ENCODE measurements at regions not wholly inside any gene's neighbourhood (a gene's known extent, or its start where the extent isn't known, plus 50 kb on each side); places are given as distances from the start of the nearest gene placed in this dataset.
"Not testable (repeated sequence)": the region's sequence is repeated elsewhere in the genome, so short reads cannot be mapped to it uniquely, and the experiment has no call there.

DNA sequence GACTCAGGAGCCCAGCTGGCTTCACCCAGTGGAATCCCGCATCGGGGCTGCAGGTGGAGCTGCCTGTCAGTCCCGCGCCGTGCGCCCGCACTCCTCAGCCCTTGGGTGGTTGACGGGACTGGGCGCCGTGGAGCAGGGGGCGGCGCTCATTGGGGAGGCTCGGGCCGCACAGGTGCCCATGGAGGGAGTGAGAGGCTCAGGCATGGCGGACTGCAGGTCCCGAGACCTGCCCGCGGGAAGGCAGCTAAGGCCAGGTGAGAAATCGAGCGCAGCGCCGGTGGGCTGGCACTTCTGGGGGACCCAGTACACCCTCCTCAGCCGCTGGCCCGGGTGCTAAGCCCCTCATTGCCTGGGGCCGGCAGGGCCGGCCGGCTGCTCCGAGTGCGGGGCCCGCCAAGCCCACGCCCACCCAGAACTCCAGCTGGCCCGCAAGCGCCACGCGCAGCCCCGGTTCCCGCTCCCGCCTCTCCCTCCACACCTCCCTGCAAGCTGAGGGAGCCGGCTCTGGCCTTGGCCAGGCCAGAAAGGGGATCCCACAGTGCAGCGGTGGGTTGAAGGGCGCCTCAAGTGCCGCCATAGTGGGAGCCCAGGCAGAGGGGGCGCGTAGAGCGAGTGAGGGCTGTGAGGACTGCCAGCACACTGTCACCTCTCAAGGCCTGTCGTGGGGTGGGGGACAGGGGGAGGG lies 314.6 kb upstream of the MAGI2 start:
- H3K4me1 ChIP-seq (ENCODE audit: control insufficient read depth, insufficient read depth, low read length); H3K4me3 ChIP-seq (ENCODE audit: low read length); H3K27ac ChIP-seq (ENCODE audit: low read length); H3K9me3 ChIP-seq (ENCODE audit: control insufficient read depth, insufficient read depth, low read length); H3K27me3 ChIP-seq (ENCODE audit: control insufficient read depth, insufficient read depth, low read length); H3K36me3 ChIP-seq (ENCODE audit: control insufficient read depth, insufficient read depth, low read length); DNase-seq (ENCODE audit: low read depth, low spot score): not testable (repeated sequence)
- WGBS (ENCODE audit: insufficient coverage, insufficient read length) = no CpG with 5 or more reads among the region's 46 CpGs

DNA sequence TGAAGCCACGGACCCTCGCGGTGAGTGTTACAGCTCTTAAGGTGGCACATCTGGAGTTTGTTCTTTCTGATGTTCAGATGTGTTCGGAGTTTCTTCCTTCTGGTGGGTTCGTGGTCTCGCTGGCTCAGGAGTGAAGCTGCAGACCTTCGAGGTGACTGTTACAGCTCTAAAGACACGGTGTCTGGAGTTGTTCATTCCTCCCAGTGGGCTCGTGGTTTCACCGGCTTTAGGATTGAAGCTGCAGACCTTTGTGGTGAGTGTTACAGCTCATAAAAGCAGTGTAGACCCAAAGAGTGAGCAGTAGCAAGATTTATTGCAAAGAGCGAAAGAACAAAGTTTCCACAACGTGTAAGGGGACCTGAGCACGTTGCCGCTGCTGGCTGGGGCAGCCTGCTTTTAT lies 313.7 kb upstream of the MAGI2 start:
- not testable (repeated sequence) for H3K27me3 ChIP-seq (ENCODE audit: control insufficient read depth, insufficient read depth, low read length); H3K4me1 ChIP-seq (ENCODE audit: control insufficient read depth, insufficient read depth, low read length); H3K36me3 ChIP-seq (ENCODE audit: control insufficient read depth, insufficient read depth, low read length); H3K9me3 ChIP-seq (ENCODE audit: control insufficient read depth, insufficient read depth, low read length); H3K4me3 ChIP-seq (ENCODE audit: low read length); DNase-seq (ENCODE audit: low read depth, low spot score); H3K27ac ChIP-seq (ENCODE audit: low read length)
- no CpG with 5 or more reads among the region's 14 CpGs for WGBS (ENCODE audit: insufficient coverage, insufficient read length)

DNA sequence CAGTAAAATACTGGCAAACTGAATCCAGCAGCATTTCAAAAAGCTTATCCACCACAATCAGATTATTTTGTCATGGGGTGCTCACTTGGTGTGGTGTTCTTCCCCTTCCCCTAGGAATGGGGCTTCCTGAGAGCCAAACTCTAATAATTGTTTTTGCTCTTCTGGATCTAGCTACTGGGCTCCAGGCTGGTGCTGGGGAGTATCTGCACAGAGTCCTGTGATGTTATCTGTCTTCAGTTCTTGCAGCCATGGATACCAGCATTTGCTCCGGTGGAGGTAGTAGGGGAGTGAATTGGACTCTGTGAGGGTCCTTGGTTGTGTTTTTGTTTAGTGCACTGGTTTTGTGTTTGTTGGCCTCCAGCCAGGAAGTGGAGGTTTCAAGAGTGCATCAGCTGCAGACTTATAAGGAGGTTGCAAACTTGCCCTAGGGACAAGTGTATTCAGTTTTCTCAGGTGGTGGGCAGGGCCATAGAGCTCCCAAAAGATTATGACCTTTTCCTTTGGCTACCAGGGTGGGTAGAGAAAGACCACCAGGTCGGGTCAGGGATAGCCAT lies 308.5 kb upstream of the MAGI2 start:
- no peaks in the 10 kb centered on the region for H3K4me1 ChIP-seq (ENCODE audit: control insufficient read depth, insufficient read depth, low read length)

DNA sequence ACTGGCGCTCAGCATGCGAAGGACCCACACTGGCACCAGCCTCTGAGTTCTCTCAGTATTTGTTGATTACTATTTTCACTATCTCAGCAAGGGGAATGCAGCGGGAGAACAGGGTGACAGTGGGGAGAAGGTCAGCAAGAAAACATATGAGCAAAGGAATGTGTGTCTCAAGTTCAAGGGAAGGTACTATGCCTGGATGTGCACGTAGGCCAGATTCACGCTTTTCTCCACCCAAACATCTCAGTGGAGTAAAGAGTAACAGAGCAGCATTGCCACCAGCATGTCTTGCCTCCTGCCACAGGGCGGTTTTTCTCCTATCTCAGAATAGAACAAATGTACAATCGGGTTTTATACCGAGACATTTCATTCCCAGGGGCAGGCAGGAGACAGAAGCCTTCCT lies 297.5 kb upstream of the MAGI2 start:
- not testable (repeated sequence) for H3K36me3 ChIP-seq (ENCODE audit: control insufficient read depth, insufficient read depth, low read length); H3K27me3 ChIP-seq (ENCODE audit: control insufficient read depth, insufficient read depth, low read length); H3K27ac ChIP-seq (ENCODE audit: low read length); H3K4me1 ChIP-seq (ENCODE audit: control insufficient read depth, insufficient read depth, low read length); H3K4me3 ChIP-seq (ENCODE audit: low read length); H3K9me3 ChIP-seq (ENCODE audit: control insufficient read depth, insufficient read depth, low read length); DNase-seq (ENCODE audit: low read depth, low spot score)
- WGBS (ENCODE audit: insufficient coverage, insufficient read length) = no CpG with 5 or more reads among the region's 8 CpGs

More for the DNA sequence above, 308.5 kb upstream of the MAGI2 start:
- no peaks in the 10 kb centered on the region for H3K9me3 ChIP-seq (ENCODE audit: control insufficient read depth, insufficient read depth, low read length)
- H3K27ac ChIP-seq (ENCODE audit: low read length) = no peak overlapping the region
- no peaks in the 10 kb centered on the region for H3K36me3 ChIP-seq (ENCODE audit: control insufficient read depth, insufficient read depth, low read length)
- no peak overlapping the region for H3K4me3 ChIP-seq (ENCODE audit: low read length)
- DNase-seq (ENCODE audit: low read depth, low spot score) = no peak
- no peaks in the 10 kb centered on the region for H3K27me3 ChIP-seq (ENCODE audit: control insufficient read depth, insufficient read depth, low read length)
- no CpG with 5 or more reads among the region's 2 CpGs for WGBS (ENCODE audit: insufficient coverage, insufficient read length)

DNA sequence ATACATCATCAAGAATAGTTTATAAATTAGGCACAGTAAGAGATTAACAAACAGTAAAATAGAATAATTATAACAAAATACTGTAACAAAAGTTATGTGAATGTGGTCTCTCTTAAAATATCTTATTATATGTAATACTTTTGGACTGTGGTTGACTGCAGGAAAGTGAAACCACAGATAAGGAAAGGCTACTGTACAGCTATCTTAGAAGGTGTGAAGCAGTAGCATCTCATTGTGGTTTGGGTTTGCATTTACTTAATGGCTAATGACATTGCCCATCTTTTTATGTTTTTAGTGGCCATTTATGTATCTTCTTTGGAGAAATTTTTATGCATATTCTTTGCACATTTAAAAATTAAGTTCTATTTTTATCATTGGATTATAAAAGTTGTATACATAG lies 296.4 kb upstream of the MAGI2 start:
- Histone ChIP-seq H3K27me3 (ENCODE audit: control insufficient read depth, insufficient read depth, low read length) (no peaks in the 10 kb centered on the region), H3K9me3 (ENCODE audit: control insufficient read depth, insufficient read depth, low read length) (no peaks in the 10 kb centered on the region), H3K27ac (ENCODE audit: low read length) (no peak overlapping the region), H3K4me3 (ENCODE audit: low read length) (no peak overlapping the region), H3K36me3 (ENCODE audit: control insufficient read depth, insufficient read depth, low read length) (no peaks in the 10 kb centered on the region), H3K4me1 (ENCODE audit: control insufficient read depth, insufficient read depth, low read length) (no peaks in the 10 kb centered on the region)
- DNase-seq (ENCODE audit: low read depth, low spot score) = no peak

DNA sequence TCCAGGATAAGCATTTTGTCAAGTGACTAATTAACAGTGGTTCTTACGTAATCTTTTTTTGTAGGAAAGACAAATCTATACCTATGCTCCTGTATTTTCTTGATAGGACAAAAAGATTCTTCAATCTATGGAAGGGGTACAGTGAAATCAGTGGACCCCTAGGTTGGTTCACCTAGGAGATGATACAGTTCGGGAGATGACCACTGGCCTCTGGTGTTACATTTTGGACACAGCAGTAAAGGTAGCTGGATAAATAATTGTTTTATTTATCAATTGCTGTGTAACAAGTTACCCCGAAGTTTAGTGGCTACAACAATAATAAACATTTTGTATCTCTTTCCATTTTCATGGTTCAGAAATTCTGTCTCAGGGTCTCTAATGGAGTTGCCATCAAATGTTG lies 288.2 kb upstream of the MAGI2 start:
- no peaks in the 10 kb centered on the region for H3K36me3 ChIP-seq (ENCODE audit: control insufficient read depth, insufficient read depth, low read length)
- no peaks in the 10 kb centered on the region for H3K27me3 ChIP-seq (ENCODE audit: control insufficient read depth, insufficient read depth, low read length)
- H3K9me3 ChIP-seq (ENCODE audit: control insufficient read depth, insufficient read depth, low read length) = no peaks in the 10 kb centered on the region
- WGBS (ENCODE audit: insufficient coverage, insufficient read length) = no CpG with 5 or more reads among the region's 3 CpGs
- H3K27ac ChIP-seq (ENCODE audit: low read length) = no peak overlapping the region
- no peak overlapping the region for H3K4me3 ChIP-seq (ENCODE audit: low read length)
- DNase-seq (ENCODE audit: low read depth, low spot score) = peak; percentile 20
- H3K4me1 ChIP-seq (ENCODE audit: control insufficient read depth, insufficient read depth, low read length) = no peaks in the 10 kb centered on the region

DNA sequence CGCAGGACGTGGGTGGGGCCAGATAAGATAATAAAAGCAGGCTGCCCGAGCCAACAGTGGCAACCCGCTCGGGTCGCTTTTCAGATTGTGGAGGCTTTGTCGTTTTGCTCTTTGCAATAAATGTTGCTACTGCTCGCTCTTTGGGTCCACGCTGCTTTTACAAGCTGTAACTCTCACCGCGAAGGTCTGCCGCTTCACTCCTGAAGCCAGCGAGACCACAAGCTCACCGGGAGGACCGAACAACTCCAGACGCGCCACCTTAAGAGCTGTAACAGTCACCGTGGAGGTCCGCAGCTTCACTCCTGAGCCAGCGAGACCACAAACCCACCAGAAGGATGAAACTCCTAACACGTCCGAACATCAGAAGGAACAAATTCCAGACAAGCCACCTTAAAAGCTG lies 286.6 kb upstream of the MAGI2 start:
- no peak overlapping the region for H3K4me3 ChIP-seq (ENCODE audit: low read length)
- WGBS (ENCODE audit: insufficient coverage, insufficient read length) = no CpG with 5 or more reads among the region's 22 CpGs
- no peaks in the 10 kb centered on the region for H3K9me3 ChIP-seq (ENCODE audit: control insufficient read depth, insufficient read depth, low read length)
- H3K27me3 ChIP-seq (ENCODE audit: control insufficient read depth, insufficient read depth, low read length) = no peaks in the 10 kb centered on the region
- no peak for DNase-seq (ENCODE audit: low read depth, low spot score)
- H3K4me1 ChIP-seq (ENCODE audit: control insufficient read depth, insufficient read depth, low read length) = no peaks in the 10 kb centered on the region
- H3K36me3 ChIP-seq (ENCODE audit: control insufficient read depth, insufficient read depth, low read length) = no peaks in the 10 kb centered on the region
- H3K27ac ChIP-seq (ENCODE audit: low read length) = no peak overlapping the region

DNA sequence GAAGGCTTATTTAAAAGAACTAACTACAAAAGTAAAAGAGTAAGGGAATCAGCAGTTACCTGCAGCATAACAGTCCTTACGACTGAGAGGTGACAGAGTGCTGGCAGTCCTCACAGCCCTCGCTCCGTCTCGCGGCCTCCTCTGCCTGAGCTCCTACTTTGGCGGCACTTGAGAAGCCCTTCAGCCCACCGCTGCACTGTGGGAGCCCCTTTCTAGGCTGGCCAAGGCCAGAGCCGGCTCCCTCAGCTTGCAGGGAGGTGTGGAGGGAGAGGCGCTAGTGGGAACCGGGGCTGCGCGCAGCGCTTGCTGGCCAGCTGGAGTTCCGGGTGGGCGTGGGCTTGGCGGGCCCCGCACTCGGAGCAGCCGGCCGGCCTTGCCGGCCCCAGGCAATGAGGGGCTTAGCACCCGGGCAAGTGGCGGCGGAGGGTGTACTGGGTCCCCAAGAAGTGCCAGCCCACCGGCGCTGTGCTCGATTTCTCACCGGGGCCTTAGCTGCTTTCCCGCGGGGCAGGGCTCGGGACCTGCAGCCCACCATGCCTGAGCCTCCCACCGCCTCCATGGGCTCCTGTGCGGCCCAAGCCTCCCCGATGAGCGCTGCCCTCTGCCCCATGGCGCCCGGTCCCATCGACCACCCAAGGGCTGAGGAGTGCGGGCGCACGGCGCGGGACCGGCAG lies 285.7 kb upstream of the MAGI2 start:
- H3K9me3 ChIP-seq (ENCODE audit: control insufficient read depth, insufficient read depth, low read length); H3K36me3 ChIP-seq (ENCODE audit: control insufficient read depth, insufficient read depth, low read length); DNase-seq (ENCODE audit: low read depth, low spot score); H3K4me3 ChIP-seq (ENCODE audit: low read length); H3K4me1 ChIP-seq (ENCODE audit: control insufficient read depth, insufficient read depth, low read length); H3K27ac ChIP-seq (ENCODE audit: low read length); H3K27me3 ChIP-seq (ENCODE audit: control insufficient read depth, insufficient read depth, low read length): not testable (repeated sequence)
- no CpG with 5 or more reads among the region's 44 CpGs for WGBS (ENCODE audit: insufficient coverage, insufficient read length)

DNA sequence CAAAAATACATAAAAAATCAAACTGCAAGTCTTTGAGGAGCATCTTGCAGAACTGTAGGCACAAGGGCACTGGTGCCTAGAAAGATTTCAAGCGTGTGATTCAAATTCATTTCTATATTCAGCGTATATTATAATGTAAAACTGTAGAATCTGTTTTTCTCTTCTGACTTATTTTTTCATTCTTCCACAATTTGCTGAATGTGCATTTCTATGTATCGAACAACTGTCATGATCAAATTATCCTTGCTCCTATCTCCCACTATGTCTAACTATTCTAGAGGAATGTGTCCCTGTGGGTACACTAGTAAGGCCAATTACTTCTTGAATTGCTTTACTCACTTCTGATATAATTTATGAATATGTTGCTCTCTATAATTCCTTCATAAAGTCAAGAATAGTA lies 283.0 kb upstream of the MAGI2 start:
- no peak overlapping the region for H3K27ac ChIP-seq (ENCODE audit: low read length)
- no CpG with 5 or more reads among the region's 3 CpGs for WGBS (ENCODE audit: insufficient coverage, insufficient read length)
- H3K27me3 ChIP-seq (ENCODE audit: control insufficient read depth, insufficient read depth, low read length) = no peaks in the 10 kb centered on the region
- H3K4me3 ChIP-seq (ENCODE audit: low read length) = no peak overlapping the region
- H3K4me1 ChIP-seq (ENCODE audit: control insufficient read depth, insufficient read depth, low read length) = no peaks in the 10 kb centered on the region
- H3K36me3 ChIP-seq (ENCODE audit: control insufficient read depth, insufficient read depth, low read length) = no peaks in the 10 kb centered on the region
- H3K9me3 ChIP-seq (ENCODE audit: control insufficient read depth, insufficient read depth, low read length) = no peaks in the 10 kb centered on the region
- DNase-seq (ENCODE audit: low read depth, low spot score) = no peak

DNA sequence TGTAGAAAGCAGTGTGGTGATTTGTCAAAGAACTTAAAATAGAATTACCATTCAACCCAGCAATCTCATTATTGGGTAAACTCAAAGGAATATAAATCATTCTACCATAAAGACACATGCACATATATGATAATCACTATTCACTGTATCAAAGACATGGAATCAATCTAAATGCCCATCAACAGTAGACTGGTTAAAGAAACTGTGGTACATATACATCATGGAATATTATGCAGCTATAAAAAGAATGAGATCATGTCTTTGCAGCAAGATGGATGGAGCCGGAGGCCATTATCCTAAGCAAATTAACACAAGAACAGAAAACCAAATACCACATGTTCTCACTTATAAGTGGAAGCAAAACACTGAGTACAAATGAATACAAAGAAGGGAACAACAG lies 281.5 kb upstream of the MAGI2 start:
- Histone ChIP-seq H3K36me3 (ENCODE audit: control insufficient read depth, insufficient read depth, low read length) (no peaks in the 10 kb centered on the region), H3K9me3 (ENCODE audit: control insufficient read depth, insufficient read depth, low read length) (no peaks in the 10 kb centered on the region), H3K4me3 (ENCODE audit: low read length) (no peak overlapping the region), H3K27ac (ENCODE audit: low read length) (no peak overlapping the region), H3K4me1 (ENCODE audit: control insufficient read depth, insufficient read depth, low read length) (no peaks in the 10 kb centered on the region), H3K27me3 (ENCODE audit: control insufficient read depth, insufficient read depth, low read length) (no peaks in the 10 kb centered on the region)
- WGBS (ENCODE audit: insufficient coverage, insufficient read length) = no CpG with 5 or more reads among the region's 1 CpG
- no peak for DNase-seq (ENCODE audit: low read depth, low spot score)

DNA sequence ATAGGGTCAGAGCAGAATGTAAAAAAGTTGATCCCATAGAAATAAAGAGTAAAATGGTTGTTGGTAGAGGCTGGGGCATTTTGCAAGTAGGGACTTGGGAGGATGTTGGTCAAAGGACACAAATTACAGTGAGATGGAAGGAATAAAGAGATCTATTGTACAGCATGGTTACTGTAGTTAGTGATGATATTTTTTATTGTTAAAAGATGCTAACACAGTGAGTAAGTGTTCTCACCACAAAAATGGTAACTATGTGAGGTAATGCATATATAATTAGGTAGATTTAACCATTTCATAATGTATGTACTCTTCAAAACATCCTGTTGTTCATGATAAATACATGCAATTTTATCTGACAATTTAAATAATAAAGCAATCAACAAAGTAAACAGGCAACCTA lies 280.7 kb upstream of the MAGI2 start:
- DNase-seq (ENCODE audit: low read depth, low spot score) = no peak
- no peaks in the 10 kb centered on the region for H3K4me1 ChIP-seq (ENCODE audit: control insufficient read depth, insufficient read depth, low read length)
- H3K9me3 ChIP-seq (ENCODE audit: control insufficient read depth, insufficient read depth, low read length) = no peaks in the 10 kb centered on the region
- no peaks in the 10 kb centered on the region for H3K36me3 ChIP-seq (ENCODE audit: control insufficient read depth, insufficient read depth, low read length)
- no peaks in the 10 kb centered on the region for H3K27me3 ChIP-seq (ENCODE audit: control insufficient read depth, insufficient read depth, low read length)
- no peak overlapping the region for H3K4me3 ChIP-seq (ENCODE audit: low read length)
- H3K27ac ChIP-seq (ENCODE audit: low read length) = no peak overlapping the region

All from iPS DF 6.9 (cell line).